Transverse colon (tissue), 3 donors: ENCODE measurements at regions not wholly inside any gene's neighbourhood (a gene's known extent, or its start where the extent isn't known, plus 50 kb on each side); places are given as distances from the start of the nearest gene placed in this dataset.

Experiments used
- EP300 ChIP-seq: sonication (generic); formaldehyde crosslinking; IDR thresholded peaks from one replicate; pipeline ENCODE4 v1.6.1; 2017; ENCODE audit warnings: antibody characterized with exemption, low read depth
- POLR2A ChIP-seq: fragments of 450-650 bp; IDR thresholded peaks from one replicate; pipeline ENCODE4 v1.6.1; 2016; ENCODE audit warnings: antibody characterized with exemption, mild to moderate bottlenecking, moderate library complexity
- TF ChIP-seq, protein P1 (sequence below), 5 experiments: fragments of 200-600 bp in 3 of 5; fragments of 450-650 bp in 2 of 5; sonication (generic) in 3 of 5; IDR thresholded peaks; 1 replicate in 2 of 5; 2 replicates in 3 of 5; pipeline ENCODE4 v1.5.1; 2016 to 2017; ENCODE audit warnings: antibody characterized with exemption in 5 of 5, inconsistent platforms in 3 of 5, mild to moderate bottlenecking in 2 of 5, moderate library complexity in 1 of 5

GRCh38 chr6:86728976-86729375, 208.4 kb upstream of the HTR1E start:
- TF ChIP-seq, protein P1, sequence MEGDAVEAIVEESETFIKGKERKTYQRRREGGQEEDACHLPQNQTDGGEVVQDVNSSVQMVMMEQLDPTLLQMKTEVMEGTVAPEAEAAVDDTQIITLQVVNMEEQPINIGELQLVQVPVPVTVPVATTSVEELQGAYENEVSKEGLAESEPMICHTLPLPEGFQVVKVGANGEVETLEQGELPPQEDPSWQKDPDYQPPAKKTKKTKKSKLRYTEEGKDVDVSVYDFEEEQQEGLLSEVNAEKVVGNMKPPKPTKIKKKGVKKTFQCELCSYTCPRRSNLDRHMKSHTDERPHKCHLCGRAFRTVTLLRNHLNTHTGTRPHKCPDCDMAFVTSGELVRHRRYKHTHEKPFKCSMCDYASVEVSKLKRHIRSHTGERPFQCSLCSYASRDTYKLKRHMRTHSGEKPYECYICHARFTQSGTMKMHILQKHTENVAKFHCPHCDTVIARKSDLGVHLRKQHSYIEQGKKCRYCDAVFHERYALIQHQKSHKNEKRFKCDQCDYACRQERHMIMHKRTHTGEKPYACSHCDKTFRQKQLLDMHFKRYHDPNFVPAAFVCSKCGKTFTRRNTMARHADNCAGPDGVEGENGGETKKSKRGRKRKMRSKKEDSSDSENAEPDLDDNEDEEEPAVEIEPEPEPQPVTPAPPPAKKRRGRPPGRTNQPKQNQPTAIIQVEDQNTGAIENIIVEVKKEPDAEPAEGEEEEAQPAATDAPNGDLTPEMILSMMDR (IDR thresholded peaks at IDR 0.05): no peak
- TF ChIP-seq EP300 (no peak), POLR2A (no peak)
